Peyer's patch (tissue), 4 donors: ENCODE measurements at regions not wholly inside any gene's neighbourhood (a gene's known extent, or its start where the extent isn't known, plus 50 kb on each side); places are given as distances from the start of the nearest gene placed in this dataset.

Source experiments
- POLR2A ChIP-seq, 2 donors: fragments of 450-650 bp; IDR thresholded peaks; one replicate each; pipeline ENCODE4 v1.5.1; 2017; ENCODE audit warnings: antibody characterized with exemption in 2 of 2, mild to moderate bottlenecking in 2 of 2, moderate library complexity in 2 of 2
- TF ChIP-seq, protein P1 (sequence below), 6 experiments: fragments of 450-650 bp in 4 of 6; fragments of 200-600 bp in 2 of 6; sonication (generic) in 1 of 6; IDR thresholded peaks; one replicate each; pipeline ENCODE4 v1.5.1; 2017 to 2019; ENCODE audit warnings: antibody characterized with exemption in 6 of 6, mild to moderate bottlenecking in 3 of 6, moderate library complexity in 1 of 6

DNA sequence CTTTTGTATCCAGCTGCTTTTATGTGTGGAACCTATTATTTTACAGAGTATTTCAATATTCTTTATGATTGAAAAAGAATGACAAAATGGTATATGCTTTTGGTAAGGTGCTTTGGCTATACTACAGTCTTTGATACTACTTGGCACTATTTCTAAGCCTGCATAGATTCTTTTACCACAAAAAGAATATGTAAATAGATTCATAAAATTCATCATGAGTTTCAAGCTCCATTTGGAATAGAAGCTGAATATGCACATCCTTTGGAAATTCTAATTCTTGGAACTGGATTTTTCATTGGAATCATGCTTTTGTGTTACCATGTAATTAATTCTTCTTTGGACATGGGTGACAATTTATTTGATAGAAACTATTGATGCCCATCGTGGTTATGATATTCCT is 60.2 kb upstream of the SYTL5 start:
- TF ChIP-seq, protein P1, sequence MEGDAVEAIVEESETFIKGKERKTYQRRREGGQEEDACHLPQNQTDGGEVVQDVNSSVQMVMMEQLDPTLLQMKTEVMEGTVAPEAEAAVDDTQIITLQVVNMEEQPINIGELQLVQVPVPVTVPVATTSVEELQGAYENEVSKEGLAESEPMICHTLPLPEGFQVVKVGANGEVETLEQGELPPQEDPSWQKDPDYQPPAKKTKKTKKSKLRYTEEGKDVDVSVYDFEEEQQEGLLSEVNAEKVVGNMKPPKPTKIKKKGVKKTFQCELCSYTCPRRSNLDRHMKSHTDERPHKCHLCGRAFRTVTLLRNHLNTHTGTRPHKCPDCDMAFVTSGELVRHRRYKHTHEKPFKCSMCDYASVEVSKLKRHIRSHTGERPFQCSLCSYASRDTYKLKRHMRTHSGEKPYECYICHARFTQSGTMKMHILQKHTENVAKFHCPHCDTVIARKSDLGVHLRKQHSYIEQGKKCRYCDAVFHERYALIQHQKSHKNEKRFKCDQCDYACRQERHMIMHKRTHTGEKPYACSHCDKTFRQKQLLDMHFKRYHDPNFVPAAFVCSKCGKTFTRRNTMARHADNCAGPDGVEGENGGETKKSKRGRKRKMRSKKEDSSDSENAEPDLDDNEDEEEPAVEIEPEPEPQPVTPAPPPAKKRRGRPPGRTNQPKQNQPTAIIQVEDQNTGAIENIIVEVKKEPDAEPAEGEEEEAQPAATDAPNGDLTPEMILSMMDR (IDR thresholded peaks at IDR 0.05): no peak
- TF ChIP-seq POLR2A (IDR thresholded peaks at IDR 0.05): no peak
